ENCODE measurements at regions not wholly inside any gene's neighbourhood (a gene's known extent, or its start where the extent isn't known, plus 50 kb on each side); places are given as distances from the start of the nearest gene placed in this dataset.

DNA sequence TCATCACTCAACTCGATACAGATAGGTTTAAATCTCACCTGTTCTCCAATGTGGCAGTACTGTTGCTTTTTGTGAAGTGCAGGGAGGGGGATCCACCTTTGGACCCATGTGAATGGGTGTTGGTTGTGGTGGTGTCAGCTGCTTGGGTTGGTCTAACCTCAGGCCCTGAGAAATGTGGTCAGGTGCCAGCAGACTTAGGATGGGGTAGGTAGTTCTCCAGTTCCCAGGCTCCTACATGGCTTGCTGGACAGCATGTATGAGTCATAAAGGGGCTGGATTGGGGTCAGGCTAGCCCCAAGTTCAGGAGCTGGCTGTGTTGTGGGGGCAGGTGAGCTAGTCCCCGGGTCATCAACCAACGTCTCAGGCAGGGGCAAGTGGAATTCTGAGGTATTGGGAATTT lies 472.6 kb upstream of the CNTNAP2 start:
- ATAC-seq (no peak), DNase-seq (no peak)
- H3K9me3 ChIP-seq, result no peaks in the 10 kb centered on the region
- no peaks in the 10 kb centered on the region for H3K27me3 ChIP-seq
- H3K36me3 ChIP-seq, result no peaks in the 10 kb centered on the region
- no peak overlapping the region for H3K27ac ChIP-seq
- no peaks in the 10 kb centered on the region for H3K4me1 ChIP-seq
- TF ChIP-seq POLR2A (IDR thresholded peaks at IDR 0.05), result no peak
- TF ChIP-seq, protein P1, sequence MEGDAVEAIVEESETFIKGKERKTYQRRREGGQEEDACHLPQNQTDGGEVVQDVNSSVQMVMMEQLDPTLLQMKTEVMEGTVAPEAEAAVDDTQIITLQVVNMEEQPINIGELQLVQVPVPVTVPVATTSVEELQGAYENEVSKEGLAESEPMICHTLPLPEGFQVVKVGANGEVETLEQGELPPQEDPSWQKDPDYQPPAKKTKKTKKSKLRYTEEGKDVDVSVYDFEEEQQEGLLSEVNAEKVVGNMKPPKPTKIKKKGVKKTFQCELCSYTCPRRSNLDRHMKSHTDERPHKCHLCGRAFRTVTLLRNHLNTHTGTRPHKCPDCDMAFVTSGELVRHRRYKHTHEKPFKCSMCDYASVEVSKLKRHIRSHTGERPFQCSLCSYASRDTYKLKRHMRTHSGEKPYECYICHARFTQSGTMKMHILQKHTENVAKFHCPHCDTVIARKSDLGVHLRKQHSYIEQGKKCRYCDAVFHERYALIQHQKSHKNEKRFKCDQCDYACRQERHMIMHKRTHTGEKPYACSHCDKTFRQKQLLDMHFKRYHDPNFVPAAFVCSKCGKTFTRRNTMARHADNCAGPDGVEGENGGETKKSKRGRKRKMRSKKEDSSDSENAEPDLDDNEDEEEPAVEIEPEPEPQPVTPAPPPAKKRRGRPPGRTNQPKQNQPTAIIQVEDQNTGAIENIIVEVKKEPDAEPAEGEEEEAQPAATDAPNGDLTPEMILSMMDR (IDR thresholded peaks at IDR 0.05 in 4 of 5, conservative IDR thresholded peaks at IDR 0.05 in 1 of 5), result no peak
- intact Hi-C loops (cut with DNase I; ENCODE audit: low total_unique reads) (no loop called here), in situ Hi-C loops (cut with MboI; ENCODE audit: low sequenced_read_pairs in 4 of 4) (no loop called here)
- H3K4me3 ChIP-seq, result no peak overlapping the region

DNA sequence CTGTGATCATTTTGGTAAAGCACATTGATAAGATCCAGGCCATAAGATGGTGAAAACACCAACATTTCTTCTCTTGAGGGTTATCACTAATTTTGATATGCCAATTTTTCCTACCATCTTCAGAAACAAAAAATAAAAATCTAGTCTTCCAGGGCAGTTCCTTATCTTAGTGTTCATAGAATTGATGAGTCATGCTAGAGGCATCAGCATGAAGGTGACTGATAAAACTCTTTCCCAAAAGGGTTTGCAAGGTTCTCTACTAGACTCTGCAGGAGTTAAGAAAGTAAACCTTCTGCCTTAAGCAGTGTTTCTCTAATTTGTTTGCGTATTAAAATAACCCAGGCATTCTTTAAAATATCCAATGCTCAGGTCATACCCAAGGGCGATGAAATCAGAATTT lies 483.1 kb upstream of the CNTNAP2 start:
- Histone ChIP-seq H3K27me3 (no peaks in the 10 kb centered on the region), H3K27ac (no peak overlapping the region), H3K4me3 (no peak overlapping the region), H3K4me1 (no peaks in the 10 kb centered on the region), H3K36me3 (no peaks in the 10 kb centered on the region), H3K9me3 (no peaks in the 10 kb centered on the region)
- in situ Hi-C loops (cut with MboI; ENCODE audit: low sequenced_read_pairs in 4 of 4) (no loop called here), intact Hi-C loops (cut with DNase I; ENCODE audit: low total_unique reads) (no loop called here)
- no peak for ATAC-seq
- no peak for TF ChIP-seq POLR2A (IDR thresholded peaks at IDR 0.05)
- TF ChIP-seq, protein P1 (IDR thresholded peaks at IDR 0.05 in 4 of 5, conservative IDR thresholded peaks at IDR 0.05 in 1 of 5), result no peak
- DNase-seq, result no peak

DNA sequence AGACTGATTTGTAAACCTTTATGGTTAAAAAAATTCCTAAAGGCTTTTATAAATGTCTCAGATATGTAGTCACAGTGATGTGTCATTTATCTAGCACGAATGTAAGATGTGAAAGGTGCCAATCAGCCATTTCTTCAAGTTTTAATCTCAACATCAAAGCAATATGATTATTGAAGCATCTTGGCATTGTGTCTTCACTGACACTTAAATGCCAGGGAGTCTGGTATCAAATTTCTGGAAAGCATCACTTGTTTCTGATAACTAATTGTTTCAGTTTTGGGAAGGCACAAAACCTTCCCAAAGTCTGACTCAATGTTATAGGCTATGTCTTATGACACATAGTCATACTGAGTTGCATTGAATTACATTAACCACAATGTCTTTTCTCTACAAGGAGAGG lies 492.0 kb upstream of the CNTNAP2 start:
- intact Hi-C loops (cut with DNase I; ENCODE audit: low total_unique reads) (no loop called here), in situ Hi-C loops (cut with MboI; ENCODE audit: low sequenced_read_pairs in 4 of 4) (no loop called here)
- DNase-seq (no peak), ATAC-seq (no peak)
- H3K9me3 ChIP-seq, result no peaks in the 10 kb centered on the region
- H3K36me3 ChIP-seq, result no peaks in the 10 kb centered on the region
- TF ChIP-seq, protein P1 (IDR thresholded peaks at IDR 0.05 in 4 of 5, conservative IDR thresholded peaks at IDR 0.05 in 1 of 5), result no peak
- no peak for TF ChIP-seq POLR2A (IDR thresholded peaks at IDR 0.05)
- H3K27ac ChIP-seq, result no peak overlapping the region
- H3K27me3 ChIP-seq, result no peaks in the 10 kb centered on the region
- H3K4me1 ChIP-seq, result no peaks in the 10 kb centered on the region
- no peak overlapping the region for H3K4me3 ChIP-seq

DNA sequence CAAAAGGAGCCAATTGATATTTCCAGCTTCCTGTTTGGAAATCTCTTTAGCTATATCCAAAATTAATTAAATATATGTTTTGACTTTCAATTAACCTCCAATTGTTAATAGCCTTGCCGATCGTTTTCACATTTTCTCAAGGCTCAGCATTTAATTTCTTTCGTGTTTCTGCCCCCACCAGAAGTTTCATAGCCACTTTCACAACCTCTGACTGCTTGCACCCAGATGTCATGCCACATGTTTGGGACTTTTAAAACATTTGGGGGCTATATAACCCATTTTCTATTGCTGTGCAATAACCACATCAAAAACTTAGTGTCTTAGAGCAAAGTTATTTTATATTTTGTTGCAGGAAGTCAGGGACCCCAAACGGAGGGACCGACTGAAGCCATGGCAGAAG lies 510.6 kb upstream of the CNTNAP2 start:
- Histone ChIP-seq H3K36me3 (no peaks in the 10 kb centered on the region), H3K27me3 (no peaks in the 10 kb centered on the region), H3K4me1 (no peaks in the 10 kb centered on the region), H3K4me3 (no peak overlapping the region), H3K27ac (no peak overlapping the region), H3K9me3 (no peaks in the 10 kb centered on the region)
- ATAC-seq (no peak), DNase-seq (no peak)
- in situ Hi-C loops (cut with MboI; ENCODE audit: low sequenced_read_pairs in 4 of 4), result no loop called here
- intact Hi-C loops (cut with DNase I; ENCODE audit: low total_unique reads), result no loop called here
- TF ChIP-seq, protein P1 (IDR thresholded peaks at IDR 0.05 in 4 of 5, conservative IDR thresholded peaks at IDR 0.05 in 1 of 5), result no peak
- no peak for TF ChIP-seq POLR2A (IDR thresholded peaks at IDR 0.05)

DNA sequence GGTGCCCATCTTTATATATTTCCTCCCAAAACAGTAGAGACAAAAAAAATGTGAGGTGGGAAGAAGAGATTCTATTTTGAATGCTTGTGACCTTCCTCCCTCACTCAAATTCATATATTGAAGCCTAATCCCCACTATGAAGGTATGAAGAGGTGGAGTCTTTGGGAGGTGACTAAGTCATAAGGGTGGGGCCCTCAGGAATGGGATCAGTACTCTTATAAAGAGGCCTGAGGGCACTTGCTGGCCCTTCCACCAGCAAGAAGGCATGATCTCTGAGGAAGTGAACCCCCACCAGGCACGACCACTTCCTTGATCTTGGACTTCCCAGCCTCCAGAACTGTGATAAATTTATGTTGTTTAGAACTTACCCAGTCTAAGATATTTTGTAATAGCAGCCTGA lies 517.2 kb upstream of the CNTNAP2 start:
- no peaks in the 10 kb centered on the region for H3K27me3 ChIP-seq
- DNase-seq (no peak), ATAC-seq (no peak)
- intact Hi-C loops (cut with DNase I; ENCODE audit: low total_unique reads), result no loop called here
- no peaks in the 10 kb centered on the region for H3K36me3 ChIP-seq
- H3K9me3 ChIP-seq, result no peaks in the 10 kb centered on the region
- no peak overlapping the region for H3K27ac ChIP-seq
- in situ Hi-C loops (cut with MboI; ENCODE audit: low sequenced_read_pairs in 4 of 4), result no loop called here
- no peaks in the 10 kb centered on the region for H3K4me1 ChIP-seq
- H3K4me3 ChIP-seq, result no peak overlapping the region
- TF ChIP-seq POLR2A (IDR thresholded peaks at IDR 0.05), result no peak
- TF ChIP-seq, protein P1 (IDR thresholded peaks at IDR 0.05 in 4 of 5, conservative IDR thresholded peaks at IDR 0.05 in 1 of 5), result no peak
